ENCODE measurements at regions not wholly inside any gene's neighbourhood (a gene's known extent, or its start where the extent isn't known, plus 50 kb on each side); places are given as distances from the start of the nearest gene placed in this dataset.

DNA sequence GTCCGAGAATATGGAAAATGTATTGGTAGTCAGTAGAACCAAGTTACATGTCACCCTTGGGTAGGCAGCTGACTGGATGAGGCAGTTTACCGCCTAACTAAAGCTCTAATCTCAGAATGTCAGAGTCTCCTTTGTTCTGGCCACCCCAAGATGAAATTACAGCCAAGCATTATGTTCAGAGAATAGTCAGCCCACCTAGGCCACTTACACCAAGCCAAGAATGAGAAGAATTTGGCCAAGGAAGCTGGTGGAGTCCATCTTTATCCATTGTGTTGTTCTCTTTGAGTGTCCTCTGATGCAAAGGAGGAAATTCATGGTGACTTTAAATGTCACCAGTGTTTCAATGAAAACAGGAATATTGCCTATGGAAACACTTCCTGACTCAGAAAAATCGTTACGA is 275.1 kb upstream of the MAP3K1 start:
- DNase-seq: no peak

DNA sequence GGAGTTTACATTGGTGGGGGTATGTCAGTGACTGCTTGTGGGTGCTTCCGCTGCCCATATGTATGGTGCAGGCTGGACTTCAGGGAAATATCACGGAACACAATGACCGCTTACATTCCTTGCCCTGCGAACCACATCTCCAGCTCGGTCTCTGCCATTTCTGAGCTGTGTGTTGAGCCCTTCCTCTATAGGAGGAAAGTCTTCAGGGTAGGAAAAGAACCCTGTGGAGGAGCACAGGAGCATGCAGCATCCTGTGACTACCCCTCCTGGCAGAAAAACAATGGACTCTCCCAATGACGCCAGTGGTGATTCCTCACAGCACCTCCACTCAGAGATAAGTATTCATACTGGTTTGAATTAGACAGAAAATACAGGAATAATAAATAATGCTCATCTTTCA is 276.8 kb upstream of the MAP3K1 start:
- DNase-seq: no peak

DNA sequence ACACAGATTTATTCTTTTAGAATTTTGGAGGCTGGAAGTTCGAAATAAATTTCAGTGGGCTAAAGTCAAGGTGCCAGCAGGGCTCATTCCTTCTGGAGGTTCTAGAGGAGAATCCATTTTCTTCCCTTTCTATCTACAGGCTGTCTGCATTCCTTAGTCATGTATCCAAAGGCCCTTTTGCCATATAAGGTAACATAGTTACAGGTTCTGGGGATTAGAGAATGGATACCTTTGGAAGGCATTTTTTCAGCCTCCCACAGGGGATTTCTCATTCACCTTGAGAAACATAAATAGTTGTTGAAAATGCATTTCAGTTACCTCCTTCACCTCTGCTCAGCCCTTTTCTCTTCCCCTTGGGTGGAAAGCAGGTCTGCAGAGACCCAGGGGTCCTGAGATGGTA is 280.0 kb upstream of the MAP3K1 start:
- DNase-seq: no peak

DNA sequence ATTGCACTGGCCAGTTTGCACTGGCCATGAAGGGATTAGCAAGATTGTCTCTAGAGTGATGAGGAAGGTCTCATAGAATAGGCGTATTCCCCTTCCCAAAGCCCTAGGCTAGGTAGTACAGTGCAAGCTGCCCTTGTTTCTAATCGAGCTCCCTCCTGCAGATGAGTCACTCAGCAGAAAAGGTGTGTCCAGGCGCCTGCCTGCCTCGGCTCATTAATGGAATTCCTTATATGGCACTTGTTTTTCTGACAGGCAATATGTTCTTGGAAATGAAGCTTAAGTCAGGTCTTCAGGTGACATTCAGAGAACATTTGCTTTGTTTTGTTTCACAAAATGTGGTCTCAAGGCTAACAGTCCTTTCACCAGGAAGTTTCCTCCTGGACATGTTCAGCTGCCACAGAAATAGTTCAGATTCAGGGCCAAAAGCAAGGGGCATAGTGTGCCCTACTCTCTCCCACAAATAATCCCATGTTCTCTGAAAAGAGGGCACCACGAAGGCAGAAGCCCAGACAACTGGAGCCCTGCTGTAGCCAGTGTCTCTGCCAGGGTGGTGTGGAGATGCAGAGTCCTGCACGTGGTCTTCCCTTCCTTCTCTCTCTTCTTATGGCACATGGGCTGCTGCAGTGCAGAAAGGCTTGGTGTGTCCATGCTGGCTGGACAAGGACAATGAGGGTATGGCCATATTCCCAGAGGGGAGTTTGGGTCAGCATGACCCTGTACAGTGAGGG is 281.1 kb upstream of the MAP3K1 start:
- DNase-seq: no peak

- no peak for DNase-seq
Observed at GRCh38 chr5:56532466-56532865, 282.9 kb upstream of the MAP3K1 start.

- no peak for DNase-seq
Observed at GRCh38 chr5:56530626-56531138, 284.7 kb upstream of the MAP3K1 start.

- no peak for DNase-seq
Observed at GRCh38 chr5:56529666-56530430, 285.5 kb upstream of the MAP3K1 start.

DNA sequence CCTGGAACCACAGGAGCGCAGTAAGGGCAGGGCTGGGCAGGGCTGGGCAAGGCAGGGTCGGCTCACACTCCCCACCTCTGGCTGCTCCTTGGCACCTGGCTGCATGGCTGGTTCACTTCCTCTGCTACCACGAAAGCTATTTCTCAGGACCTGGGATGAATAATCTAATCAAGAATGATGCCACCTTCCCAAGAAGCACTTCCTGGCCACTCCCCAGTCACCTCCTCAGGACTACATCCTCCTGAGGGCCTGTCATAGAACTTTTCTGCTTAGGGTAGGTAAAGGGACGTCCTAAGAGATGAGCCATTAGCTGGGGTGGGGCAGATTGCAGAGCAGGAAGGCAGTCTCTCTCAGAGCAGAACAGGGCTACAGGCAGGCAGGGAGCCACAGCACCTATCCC is 288.2 kb upstream of the MAP3K1 start:
- no peak for DNase-seq

DNA sequence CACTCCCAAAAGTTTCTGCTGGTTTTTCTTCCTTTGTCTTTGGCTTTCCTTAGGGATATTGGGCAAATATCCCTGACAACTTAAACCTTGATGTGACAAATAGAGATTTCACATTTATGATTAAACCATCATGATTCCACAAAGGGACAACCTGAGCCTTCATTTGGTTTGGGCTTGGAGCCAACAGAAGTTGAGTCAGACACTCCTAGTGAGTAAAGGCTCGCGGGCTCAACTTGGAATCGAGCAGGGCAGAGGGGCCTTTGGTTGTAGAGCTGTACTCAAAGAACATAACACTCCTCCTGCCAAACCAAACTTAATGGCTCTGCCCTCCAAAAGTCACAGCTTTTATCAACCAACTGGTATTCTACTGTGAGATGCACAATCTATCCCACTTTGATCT is 290.2 kb upstream of the MAP3K1 start:
- DNase-seq: no peak

GRCh38 chr5:56523790-56524575 is 290.9 kb upstream of the ANKRD55 start:
- DNase-seq: no peak

DNA sequence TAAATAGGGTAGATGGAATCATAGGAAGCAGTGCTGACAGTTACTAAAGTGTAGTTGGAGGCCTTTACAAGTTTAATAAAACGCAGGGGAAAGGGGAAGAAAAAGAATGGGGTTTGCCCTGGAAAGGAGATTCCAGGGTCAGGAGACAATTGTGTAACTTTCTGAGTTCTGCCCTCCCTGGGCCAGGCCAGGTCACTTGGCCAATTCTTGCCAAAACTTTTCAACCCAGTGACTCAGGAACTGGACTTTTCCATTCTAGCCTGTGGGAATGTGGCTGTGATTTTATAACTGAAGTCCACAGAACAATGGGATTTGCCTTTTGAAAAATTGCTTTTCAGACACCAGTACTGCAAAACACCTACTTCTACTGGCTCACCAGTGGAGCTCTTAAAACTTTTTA is 289.8 kb upstream of the ANKRD55 start:
- DNase-seq: no peak

DNA sequence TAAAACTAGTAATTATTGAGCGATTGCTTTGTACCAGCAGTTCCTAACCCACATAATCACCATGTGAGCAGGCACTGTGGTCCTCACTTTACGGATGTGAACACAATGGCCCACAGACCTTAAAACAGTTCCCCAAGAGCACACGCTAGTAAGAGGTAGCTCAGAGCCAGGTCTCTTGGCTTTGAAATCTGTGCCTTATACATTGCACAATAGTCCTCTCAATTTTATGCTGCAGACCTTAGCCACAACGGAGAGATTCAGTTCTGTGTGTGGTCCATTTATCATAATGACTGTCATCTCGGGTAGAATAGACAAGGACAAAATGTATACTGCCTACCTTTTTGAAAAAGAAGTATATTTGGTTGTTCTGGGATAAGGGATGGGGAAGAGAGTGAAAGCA is 289.0 kb upstream of the ANKRD55 start:
- no peak for DNase-seq

DNA sequence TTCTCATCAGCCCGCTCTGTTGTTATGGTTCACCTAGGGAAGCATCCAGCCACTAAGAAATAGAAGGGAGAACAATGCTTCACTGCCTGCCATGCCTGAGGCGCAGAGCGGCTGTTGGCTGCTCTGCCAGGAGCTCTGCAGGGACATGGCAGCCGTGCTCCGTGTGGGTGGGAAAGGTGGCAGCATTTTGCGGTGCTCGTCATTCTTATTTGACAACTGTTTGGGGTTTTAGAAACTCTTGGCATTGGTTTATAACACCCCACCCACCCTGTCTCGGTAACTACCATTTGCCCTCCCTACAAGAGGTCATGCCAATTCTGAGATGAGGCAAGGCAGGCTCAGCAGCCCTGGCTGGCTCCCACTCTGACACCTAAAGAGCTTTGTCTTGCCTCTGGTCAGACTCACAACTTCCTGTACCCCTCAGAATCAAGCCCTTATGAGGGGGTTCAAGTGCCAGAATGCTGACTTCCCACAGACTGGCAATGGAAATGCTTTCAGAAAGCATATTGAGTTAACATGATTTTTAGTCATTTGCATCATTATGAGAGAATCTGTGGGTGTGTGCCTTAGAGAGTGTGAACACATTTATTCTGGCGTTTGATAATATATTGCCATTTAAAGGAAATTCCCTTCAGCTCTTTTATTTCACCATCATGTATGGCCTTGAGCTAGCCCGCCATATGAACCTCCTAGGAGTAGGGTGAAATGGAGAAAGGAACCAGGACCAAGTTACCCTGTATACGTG is 288.0 kb upstream of the ANKRD55 start:
- no peak for DNase-seq

DNA sequence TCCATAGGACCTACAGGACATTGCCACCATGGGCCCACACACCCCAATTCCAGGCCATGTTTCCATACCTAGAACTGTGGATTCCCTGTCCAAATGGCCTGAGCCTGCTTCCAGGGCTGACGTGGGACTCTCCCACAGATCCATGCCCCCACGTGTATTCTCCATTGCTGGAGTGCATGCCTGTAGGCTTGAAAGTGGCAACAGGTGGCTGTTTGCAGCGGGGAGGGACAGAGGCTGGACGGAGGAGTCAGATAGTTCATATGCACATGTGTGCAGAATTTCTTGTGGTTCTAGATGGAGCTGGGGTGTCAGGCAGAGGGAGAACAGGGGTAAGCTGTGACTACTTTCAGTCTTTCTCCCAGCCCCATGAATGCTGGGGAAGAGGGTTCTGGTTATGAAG is 285.7 kb upstream of the ANKRD55 start:
- no peak for DNase-seq

- DNase-seq: peak; percentile 22
Observed at GRCh38 chr5:56517011-56517416, 283.9 kb upstream of the ANKRD55 start.

GRCh38 chr5:56516441-56516840 is 283.3 kb upstream of the ANKRD55 start:
- DNase-seq: no peak

DNA sequence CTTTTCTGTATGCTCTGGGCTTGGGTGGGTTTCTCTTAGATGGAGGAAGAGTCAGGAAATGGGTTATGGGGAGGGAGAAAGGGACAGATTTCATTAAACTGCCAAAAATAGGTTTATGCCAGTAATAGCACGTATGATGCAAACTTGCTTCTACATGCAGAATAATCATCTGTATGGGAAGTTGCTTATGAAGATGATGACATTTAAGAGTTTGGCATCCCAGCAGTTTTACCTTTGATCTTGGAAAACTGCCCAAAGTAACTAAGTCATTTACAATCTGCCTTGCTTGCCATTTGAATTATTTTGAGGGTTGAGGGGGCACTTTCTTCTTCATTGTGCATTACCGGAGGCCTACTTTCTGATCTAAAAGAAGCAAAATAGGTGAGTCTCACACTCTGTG is 282.9 kb upstream of the ANKRD55 start:
- DNase-seq: peak; percentile 55

- no peak for DNase-seq
Observed at GRCh38 chr5:56515011-56515410, 281.9 kb upstream of the ANKRD55 start.

- DNase-seq: no peak
Observed at GRCh38 chr5:56514245-56514644, 281.1 kb upstream of the ANKRD55 start.

- DNase-seq: no peak
Observed at GRCh38 chr5:56513141-56513540, 280.0 kb upstream of the ANKRD55 start.

DNA sequence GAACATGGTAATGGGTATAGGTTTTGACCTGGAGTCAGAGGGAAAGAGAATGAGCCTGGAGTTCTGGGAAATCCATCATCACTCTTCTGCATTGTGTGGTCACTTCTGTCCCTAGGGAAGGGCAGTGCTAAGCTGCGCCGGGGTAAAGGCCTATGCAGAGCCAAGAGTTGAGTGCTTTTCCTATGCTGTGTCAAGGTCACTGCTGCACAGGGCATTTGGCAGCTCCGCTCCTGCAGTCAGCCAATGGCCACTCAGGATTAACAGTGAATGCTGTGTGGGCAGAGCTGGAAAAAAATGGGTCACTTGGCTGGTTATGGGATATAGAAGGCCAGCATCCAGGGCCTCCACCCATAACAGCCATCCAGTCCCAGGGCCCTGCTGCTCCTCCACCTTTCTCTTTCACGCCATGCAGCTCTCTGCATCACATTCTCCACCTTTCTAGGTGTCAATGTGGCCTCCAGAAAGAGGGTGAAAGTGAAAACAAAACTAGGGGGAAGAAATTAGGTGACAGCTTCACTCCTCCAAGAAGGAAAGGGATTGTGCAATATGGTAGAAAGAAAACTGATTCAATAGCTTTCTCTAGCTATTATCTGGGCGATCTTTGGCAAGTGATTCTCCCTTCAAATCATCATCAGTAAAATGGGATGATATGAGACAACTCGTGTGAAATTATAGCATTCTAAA is 279.3 kb upstream of the ANKRD55 start:
- no peak for DNase-seq

GRCh38 chr5:56511326-56511841 is 278.3 kb upstream of the ANKRD55 start:
- DNase-seq: no peak

Measured in NCI-H1105 treated with DMSO at 0.1 percent for 48 hours (cell line).